ENCODE measurements at regions not wholly inside any gene's neighbourhood (a gene's known extent, or its start where the extent isn't known, plus 50 kb on each side); places are given as distances from the start of the nearest gene placed in this dataset.
"Not testable (repeated sequence)": the region's sequence is repeated elsewhere in the genome, so short reads cannot be mapped to it uniquely, and the experiment has no call there.

GRCh38 chrX:96002431-96002830, 682.2 kb upstream of the DIAPH2 start:
- DNase-seq: no peak

GRCh38 chrX:96004386-96004785, 680.3 kb upstream of the DIAPH2 start:
- DNase-seq: no peak

DNA sequence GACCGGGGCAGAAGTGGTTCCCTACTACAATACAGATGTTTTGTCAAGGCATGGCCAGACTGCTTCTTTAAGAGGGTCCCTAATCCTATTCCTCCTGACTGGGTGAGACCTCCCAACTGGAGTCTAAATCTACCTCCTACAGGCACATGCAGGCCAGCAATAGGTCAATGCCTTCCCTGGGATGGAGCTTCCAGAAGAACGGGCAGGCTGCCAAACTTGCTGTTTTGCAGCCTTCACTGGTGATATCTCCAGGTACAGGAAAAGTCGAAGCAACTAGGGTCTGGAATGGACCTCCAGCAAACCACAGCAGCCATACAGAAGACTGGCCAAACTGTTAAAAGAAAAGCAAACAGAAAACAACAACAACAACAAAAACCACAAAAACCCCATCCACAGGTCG, 678.4 kb upstream of the DIAPH2 start:
- DNase-seq: no peak

DNA sequence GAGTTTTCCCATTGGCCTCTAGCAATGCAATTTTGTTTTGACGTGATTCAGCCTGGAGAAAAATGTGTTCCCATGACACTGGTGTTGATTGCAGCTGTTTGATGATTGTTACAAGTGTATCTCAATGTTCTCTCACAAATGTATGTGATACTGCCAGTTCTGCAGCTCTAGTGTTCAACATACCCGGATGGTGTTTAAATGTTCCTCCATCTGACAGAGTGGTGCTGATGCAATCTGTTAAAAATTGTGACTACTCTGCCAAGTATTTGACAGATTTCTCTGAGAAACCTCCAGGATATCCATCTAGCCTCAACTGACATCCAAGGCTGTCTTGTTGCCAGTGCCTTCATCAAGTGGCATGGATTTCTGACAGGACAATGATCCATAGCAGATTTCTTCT, 657.2 kb upstream of the DIAPH2 start:
- no peak for DNase-seq

- DNase-seq: no peak
These were observed 632.6 kb upstream of the DIAPH2 start for GRCh38 chrX:96052078-96052477.

DNA sequence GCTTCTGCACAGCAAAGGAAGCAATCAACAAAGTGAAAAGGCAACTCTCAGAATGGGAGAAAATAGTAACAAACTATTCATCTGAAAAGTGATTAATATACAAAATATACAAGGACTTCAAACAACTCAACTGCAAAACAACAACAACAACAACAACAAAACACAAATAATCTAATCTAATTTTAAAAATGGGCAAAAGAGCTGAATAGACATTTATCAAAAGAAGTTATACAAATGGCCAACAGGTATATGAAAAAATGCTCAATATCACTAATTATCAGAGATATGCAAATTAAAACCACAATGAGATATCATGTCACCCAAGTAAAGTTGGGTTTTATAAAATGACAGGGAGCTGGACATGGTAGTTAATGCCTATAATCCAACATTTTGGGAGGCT, 602.8 kb upstream of the DIAPH2 start:
- DNase-seq: no peak

DNA sequence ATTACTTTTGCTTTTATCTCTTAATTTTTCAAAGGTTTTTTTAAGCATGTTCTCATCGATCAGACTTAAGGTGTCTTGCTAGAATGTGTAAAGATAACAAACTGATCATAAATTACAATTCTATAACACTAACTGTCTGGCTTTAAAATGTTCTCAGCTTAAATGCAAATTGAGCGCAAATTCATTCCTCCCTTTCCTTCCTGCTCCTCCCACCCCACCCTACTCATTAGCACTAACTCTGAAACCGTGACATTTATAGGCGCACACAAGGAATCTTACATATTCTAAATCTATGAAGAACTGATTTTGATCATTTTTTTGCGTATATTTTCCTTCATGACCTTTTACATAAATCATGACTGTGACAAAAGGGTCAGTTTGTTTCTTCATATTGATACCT, 590.0 kb upstream of the DIAPH2 start:
- no peak for DNase-seq

GRCh38 chrX:96098471-96098870, 586.2 kb upstream of the DIAPH2 start:
- no peak for DNase-seq

- DNase-seq: no peak
These were observed 581.6 kb upstream of the DIAPH2 start for GRCh38 chrX:96102997-96103396.

GRCh38 chrX:96112689-96113088, 572.0 kb upstream of the DIAPH2 start:
- no peak for DNase-seq

GRCh38 chrX:96126182-96126581, 558.5 kb upstream of the DIAPH2 start:
- DNase-seq: no peak

DNA sequence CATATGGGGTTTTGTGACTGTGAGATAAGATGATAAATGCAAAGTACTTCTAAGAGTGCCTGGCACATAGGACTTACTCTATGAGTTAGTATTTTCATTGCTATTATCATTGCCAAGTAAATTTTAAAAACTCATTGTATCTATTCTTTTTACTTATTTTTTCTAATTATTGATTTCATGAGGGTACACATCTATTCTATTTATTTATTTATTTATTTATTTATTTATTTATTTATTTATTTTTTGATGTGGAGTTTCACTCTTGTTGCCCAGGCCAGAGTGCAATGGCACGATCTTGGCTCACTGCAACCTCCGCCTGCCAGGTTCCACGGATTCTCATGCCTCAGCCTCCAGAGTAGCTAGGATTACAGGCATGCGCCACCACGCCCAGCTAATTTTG, 556.6 kb upstream of the DIAPH2 start:
- DNase-seq: not testable (repeated sequence)

- DNase-seq: no peak
These were observed 543.8 kb upstream of the DIAPH2 start for GRCh38 chrX:96140796-96141195.

DNA sequence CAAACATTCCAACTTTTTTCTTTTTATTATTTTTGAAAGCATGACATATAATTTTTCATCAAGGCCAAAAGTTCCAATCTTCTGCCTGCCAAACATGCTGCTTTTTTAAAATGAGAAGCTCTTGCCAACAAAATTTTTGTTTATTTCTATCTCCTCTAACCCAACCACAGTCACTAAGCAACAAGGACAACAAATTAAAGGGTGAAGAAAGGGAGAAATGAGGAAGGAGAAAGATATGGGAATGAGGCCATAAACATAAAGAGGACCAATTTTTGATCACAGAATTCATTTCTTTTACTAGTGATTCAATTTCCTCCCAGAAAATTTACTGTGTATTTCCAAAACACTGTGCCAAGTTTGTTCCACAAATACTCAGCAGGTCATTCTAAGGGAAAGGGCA, 537.0 kb upstream of the DIAPH2 start:
- no peak for DNase-seq

- no peak for DNase-seq
These were observed 514.0 kb upstream of the DIAPH2 start for GRCh38 chrX:96170626-96171025.

GRCh38 chrX:96176921-96177320, 507.7 kb upstream of the DIAPH2 start:
- DNase-seq: no peak

DNA sequence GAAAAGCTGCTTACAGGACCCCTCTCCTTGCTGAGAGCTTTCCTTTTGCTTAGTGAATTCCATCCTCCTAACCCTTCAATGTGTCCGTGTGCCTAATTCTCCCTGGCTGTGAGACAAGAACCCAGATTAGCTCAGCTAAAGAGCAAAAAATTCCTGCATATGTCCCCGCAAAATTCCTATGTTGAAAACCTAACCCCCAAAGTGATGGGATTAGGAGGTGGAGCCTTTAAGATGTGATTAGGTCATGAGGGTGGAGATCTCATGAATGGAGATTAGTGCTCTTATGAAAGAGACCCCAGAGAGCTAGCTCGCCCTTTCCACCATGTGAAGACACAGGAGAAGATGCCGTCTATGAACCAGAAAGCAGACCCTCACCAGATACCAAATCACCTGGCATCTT, 503.0 kb upstream of the DIAPH2 start:
- no peak for DNase-seq

DNA sequence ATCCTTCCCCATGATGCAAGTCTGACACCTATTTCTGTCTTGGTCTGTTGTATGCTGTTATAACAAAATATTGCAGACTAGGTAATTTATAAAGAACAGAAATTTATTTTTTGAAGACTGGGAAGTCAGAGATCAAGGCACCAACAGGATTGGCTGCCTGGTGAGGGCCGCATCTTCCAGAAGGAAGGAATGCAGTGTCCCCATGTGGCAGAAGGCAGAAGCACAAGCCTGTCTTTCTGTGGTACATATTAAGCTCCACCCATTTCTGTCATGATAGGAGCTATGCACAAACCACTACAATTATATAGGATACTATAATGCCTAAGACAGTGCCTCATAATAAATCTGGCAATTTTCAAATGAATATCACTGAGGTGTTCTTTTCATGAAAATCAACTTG, 502.3 kb upstream of the DIAPH2 start:
- DNase-seq: no peak

DNA sequence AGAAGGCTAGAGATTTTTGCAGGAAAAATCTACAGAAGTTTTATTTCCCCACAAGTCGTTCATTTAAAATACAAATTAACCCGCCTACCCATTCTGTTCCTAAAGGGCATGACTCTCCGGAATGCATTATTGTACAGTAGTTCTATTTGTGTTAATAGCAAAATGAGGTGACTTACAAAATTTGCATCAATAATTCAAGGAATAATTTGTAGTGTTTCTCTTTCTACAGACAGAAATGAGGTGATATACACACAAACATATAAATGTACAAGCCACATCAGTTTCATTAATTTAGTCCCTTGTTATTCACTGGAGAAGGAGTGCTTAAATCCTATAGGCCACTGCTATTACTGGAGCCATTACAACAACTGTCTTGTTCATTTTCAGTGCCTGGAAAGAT, 501.3 kb upstream of the DIAPH2 start:
- no peak for DNase-seq

GRCh38 chrX:96183843-96184242, 500.8 kb upstream of the DIAPH2 start:
- DNase-seq: no peak

- DNase-seq: no peak
These were observed 479.7 kb upstream of the DIAPH2 start for GRCh38 chrX:96204928-96205327.

GRCh38 chrX:96211953-96212352, 472.7 kb upstream of the DIAPH2 start:
- DNase-seq: no peak

DNA sequence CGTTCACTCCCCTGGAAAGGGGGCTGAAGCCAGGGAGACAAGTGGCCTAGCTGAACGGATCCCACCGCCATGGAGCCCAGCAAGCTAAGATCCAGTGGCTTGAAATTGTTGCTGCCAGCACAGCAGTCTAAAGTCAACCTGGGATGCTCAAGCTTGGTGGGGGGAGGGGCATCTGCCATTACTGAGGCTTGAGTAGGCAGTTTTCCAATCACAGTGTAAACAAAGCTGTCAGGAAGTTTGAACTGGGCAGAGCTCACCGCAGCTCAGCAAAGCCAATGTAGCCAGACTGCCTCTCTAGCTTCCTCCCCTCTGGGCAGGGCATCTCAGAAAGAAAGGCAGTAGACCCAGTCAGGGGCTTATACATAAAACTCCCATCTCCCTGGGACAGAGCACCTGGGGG, 470.0 kb upstream of the DIAPH2 start:
- not testable (repeated sequence) for DNase-seq

- no peak for DNase-seq
These were observed 460.4 kb upstream of the DIAPH2 start for GRCh38 chrX:96224279-96224678.

- DNase-seq: no peak
These were observed 439.7 kb upstream of the DIAPH2 start for GRCh38 chrX:96244955-96245354.

- DNase-seq: no peak
These were observed 438.2 kb upstream of the DIAPH2 start for GRCh38 chrX:96246436-96246835.

Data from femur (tissue), 1 donor.